Right kidney (tissue), 1 donor: ENCODE measurements at regions not wholly inside any gene's neighbourhood (a gene's known extent, or its start where the extent isn't known, plus 50 kb on each side); places are given as distances from the start of the nearest gene placed in this dataset.
"Not testable (repeated sequence)": the region's sequence is repeated elsewhere in the genome, so short reads cannot be mapped to it uniquely, and the experiment has no call there.

Source experiments
- DNase-seq: peaks from one replicate; pipeline ENCODE4 v3.0.0-alpha.2; 2016

DNA sequence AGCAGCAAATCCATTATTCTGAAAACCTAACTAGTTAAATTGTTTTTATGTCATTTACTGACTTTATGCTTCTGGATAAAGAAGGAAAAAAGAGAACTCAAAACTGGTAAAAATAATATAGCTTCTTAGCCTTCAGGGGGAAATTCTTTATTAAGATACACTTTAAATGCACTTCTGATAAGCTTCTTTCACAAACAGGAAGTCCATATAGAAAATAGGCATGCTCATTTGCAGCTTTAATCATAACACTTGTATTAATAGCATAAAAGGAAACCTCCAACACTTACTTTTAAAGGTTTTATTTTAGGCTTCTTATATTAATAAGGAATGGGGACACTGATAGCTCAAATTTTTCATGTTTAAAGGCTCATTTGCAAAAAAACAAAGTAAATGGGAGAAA, 538.0 kb upstream of the SLC35B3 start:
- no peak for DNase-seq

GRCh38 chr6:8969747-8970146, 534.4 kb upstream of the SLC35B3 start:
- no peak for DNase-seq

DNA sequence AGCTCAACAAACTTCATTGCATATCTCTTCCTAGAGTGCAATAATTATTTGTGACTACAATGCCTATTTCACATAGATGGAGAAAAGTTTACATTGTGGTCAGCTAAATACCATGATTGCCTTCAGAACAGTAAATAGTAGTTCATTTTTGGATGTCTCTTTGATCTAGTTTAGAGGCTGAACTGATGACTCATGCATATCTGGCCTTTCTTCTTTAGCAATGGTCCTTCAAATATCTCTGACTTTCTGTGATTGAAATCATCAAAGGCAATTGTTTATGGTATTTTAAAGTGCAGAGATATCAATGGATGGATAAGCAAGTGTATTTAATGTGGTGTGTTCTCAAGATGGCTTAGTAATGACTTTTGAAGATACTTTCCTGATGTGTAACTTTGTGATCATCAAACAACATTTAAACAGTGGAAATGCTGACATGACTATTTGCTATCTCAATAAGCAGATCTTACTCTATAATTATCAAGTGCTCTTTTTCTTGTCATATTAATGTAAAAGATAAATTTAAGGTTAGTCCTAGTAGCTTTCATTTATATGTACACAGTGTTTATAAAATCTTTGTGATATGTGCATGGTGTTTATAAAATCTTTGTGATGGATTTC, 523.7 kb upstream of the SLC35B3 start:
- DNase-seq: no peak

GRCh38 chr6:8953310-8953709, 518.0 kb upstream of the SLC35B3 start:
- no peak for DNase-seq

DNA sequence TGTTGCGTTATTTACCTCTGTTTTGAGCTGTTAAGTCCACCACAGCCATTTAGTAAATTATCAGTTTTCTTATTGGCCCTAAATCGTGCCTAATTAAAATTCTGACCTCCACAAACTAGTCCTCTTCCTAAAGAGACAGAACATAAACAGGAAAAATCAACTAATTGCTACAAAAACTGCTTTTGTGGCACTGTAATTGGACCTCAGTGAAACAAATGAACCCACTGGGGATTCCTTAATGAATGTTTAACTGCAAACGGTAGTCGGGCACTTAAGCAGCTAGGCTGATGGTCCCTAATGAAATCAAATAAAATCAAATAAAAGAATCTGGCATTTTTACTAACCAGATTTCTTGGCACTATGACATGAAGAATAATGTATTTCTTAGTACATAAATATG, 513.4 kb upstream of the SLC35B3 start:
- no peak for DNase-seq

GRCh38 chr6:8947900-8948299, 512.6 kb upstream of the SLC35B3 start:
- no peak for DNase-seq

DNA sequence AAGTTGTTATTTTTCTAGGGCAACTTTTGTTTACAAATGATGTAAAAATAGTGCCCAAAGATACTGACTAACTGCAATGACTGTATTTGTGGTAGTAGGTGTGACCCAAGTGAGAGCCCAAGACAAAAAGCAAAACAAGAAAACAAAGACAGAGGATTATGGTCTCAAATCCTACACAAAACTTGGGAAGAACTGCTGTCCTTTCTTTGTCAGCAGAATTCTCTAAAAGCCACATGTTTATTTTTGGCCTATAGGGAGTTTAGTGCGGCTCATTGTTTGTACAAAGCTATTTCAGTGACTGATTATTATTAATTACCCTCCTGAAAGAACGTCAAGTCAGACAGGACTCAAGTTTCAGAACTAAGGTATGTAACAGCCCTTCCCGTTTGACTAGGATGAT, 509.2 kb upstream of the SLC35B3 start:
- no peak for DNase-seq

DNA sequence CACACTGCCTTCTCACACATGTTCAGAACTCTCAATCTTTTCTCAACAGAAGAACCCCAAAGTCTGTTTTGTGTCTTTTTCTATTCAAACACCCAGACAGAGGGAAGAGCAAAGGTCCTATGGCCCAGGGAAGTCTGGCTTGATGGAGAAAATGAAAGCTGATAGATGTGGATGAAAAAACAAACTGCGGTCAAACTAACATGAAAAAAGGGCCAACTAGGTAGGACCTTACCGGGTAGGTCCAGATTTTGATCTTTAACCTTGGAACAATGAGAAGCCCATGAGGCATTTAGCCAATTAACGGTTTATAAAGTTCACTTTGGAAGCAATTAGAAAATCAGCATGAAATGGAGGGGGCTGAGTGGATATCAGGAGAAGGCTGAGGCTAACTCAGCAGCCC, 507.7 kb upstream of the SLC35B3 start:
- DNase-seq: no peak

DNA sequence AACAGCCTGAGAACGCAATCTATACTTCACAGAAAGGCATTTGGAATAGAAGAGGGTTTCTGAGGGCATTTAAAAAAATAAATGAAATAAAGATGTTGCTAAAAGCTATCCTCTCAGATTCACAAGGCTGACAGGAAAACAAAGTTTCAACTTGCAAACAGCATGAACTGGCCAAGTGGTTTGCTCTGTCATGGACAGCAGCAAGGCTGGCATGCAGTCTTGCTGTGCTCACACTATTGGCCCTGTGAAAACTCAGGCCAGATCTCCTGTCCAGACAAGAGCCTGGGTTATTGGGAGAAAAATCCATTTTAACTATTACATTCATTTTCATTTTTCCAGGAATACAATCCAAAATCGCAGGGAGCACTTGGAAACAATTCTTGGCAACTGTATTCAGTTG, 506.2 kb upstream of the SLC35B3 start:
- DNase-seq: no peak

DNA sequence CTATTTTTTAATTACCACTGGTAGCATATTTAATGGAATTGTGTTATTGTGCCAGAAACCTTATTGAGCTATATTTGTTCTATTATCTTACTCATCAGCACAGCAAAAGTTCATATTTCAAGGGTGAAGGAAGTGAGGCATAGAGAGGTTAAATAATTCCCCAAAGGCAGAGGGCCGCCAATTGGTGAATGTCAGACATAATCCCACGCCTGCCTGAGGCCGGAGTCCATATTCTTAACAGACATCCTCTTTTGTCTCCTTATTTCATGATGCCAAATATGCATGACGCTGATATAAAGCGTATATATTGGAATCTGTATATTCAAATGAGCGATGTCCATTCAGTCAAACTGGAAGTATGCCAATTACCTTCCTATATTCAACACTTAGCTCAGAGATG, 505.0 kb upstream of the SLC35B3 start:
- DNase-seq: no peak

- peak; percentile 6 for DNase-seq
Observed at GRCh38 chr6:8939615-8940014, 504.3 kb upstream of the SLC35B3 start.

GRCh38 chr6:8934318-8934717, 499.0 kb upstream of the SLC35B3 start:
- no peak for DNase-seq

DNA sequence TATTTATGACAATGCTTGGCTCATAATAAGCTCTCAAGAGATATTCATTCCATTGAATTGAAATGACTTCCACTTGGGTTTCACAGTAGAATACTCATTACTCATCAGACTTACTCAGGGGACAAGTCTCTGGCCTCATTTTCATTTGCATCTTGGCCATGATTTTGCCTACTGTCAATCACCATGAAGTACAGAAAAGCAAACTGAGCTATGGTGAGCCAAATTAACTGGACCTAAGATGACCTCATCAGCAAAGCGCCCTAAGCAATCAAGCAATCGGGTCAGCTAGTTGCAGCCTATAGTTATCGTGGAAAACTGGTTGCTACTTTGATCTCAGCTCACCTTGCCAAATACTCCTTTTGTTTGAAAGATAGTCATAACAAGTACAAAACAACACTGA, 494.7 kb upstream of the SLC35B3 start:
- no peak for DNase-seq

DNA sequence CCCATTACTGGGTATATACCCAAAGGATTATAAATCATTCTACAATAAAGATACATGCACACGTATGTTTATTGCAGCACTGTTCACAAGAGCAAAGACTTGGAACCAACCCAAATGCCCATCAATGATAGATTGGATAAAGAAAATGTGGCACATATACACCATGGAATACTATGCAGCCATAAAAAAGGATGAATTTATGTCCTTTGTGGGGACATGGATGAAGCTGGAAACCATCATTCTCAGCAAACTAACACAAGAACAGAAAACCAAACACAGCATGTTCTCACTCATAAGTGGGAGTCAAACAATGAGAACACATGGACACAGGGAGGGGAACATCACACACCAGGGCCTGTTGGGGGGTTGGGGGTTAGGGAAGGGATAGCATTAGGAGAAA, 484.9 kb upstream of the SLC35B3 start:
- DNase-seq: not testable (repeated sequence)

- DNase-seq: no peak
Observed at GRCh38 chr6:8918196-8918595, 482.9 kb upstream of the SLC35B3 start.

DNA sequence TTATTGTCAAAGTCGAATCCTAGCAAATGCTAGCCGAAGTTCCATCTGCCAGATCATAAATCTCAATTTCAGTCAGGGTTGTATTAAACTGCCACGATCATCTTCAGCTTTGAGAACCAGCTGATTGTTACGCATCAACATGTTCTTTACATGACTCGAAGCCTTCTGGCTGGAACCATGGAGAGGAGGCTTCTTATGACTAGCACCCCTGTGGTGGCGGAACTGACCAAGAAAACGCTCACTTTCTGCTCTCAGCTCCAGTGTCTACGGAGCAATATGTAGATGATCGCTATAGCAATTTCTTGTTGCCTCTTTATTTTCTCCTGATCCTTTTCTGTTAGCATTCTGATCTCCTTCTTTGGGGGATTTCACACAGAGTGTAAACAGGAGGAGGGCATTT, 479.4 kb upstream of the SLC35B3 start:
- no peak for DNase-seq

DNA sequence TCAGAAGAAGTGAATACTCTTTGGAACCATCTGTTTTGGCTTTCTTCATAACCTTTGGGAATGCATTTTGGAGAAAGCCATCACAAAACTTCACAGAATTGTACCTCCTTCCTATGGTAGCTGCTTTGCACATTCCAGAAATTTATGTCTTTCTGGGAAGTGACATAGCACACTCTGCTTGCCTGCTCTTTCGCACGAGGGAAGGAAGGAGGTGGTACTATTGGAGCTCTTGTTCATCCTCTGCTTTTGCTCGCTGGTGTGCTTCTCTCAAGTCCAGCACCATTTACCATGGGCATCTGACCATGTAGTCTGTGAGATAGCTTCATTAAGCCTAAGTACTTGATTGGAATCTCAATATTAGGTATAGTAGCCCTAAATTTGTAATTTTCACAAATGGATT, 473.3 kb upstream of the SLC35B3 start:
- DNase-seq: no peak

- DNase-seq: no peak
Observed at GRCh38 chr6:8906699-8907098, 471.4 kb upstream of the SLC35B3 start.

DNA sequence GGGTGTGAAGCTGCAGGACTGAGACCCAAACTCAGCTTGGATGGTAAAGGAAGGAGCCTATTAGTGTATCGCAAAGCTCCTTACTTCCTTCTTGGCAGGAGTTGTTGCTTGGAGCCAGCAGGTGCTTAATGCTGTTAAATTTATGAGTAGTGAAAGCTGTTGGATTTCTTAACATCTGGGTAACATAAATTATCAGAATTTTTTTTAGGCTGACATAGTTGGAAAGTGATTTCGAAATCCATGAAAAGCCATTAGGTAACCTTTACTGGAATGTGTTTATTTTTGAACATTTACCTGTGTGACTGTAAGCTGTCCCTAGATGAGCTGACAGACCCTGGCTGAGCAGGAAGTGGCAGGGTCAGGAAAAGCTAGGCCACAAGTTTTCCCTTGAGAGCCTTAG, 470.4 kb upstream of the SLC35B3 start:
- no peak for DNase-seq

GRCh38 chr6:8904754-8905153, 469.4 kb upstream of the SLC35B3 start:
- DNase-seq: no peak

DNA sequence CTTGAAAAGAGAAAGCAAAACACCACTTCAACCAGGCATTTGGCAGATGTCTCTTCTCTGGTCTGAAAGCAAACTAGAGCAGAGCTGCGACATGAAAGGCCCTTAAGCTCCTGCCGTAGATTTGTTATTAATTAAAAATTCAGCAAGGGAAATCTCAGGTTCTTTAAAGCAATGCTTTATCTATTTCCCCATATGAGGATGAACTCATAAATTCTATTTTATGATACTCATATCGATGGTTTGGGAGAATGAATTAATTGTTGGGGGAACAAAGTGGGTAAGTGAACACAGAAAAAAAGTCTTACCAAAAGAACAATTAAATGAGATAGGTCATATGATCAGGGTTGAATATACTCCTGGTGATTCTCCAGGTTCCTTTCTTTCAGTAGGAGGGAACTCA, 464.7 kb upstream of the SLC35B3 start:
- no peak for DNase-seq

GRCh38 chr6:8889514-8889913, 454.2 kb upstream of the SLC35B3 start:
- no peak for DNase-seq

DNA sequence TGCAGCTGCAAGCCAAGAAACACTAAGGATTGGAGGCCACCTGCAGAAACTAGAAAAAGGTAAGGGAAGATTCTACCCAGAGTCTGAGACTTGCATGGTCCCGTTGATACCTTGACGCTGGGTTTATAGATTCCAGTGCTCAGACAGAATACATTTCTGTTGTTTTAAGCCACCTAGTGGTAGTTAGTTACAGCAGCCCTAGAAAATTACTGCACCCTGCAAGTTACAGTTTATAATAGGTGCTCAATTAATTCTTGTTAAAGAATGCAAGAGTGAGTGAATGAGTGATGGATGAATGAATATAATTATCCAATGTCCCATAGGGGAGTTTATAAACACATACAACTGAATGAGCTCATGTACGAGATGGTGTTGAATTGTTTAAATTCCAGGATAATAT, 453.1 kb upstream of the SLC35B3 start:
- DNase-seq: no peak

DNA sequence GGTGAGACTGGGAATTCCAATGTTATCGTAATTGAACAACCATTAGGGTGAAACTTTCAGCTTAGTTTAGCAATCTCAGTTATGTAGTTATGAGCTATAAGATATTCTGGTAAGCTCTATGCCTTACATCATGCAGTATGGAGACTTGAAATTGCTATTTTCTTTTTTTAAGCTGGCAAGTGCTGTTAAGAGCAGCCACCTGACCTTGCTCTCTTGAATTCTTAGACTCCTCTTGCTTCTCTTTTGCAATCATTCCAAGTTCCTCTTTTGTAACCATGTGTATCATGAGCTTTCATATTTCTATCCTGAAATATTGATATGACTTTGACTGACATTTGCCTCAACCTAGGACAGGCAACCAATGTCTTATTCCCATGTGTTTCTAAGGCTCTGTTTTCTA, 446.3 kb upstream of the SLC35B3 start:
- no peak for DNase-seq

GRCh38 chr6:8879334-8879733, 444.0 kb upstream of the SLC35B3 start:
- no peak for DNase-seq
